NOMO-1 treated with dmso at 0.1 percent for 144 hours (cell line): ENCODE measurements at regions not wholly inside any gene's neighbourhood (a gene's known extent, or its start where the extent isn't known, plus 50 kb on each side); places are given as distances from the start of the nearest gene placed in this dataset.

Experiments used
- DNase-seq: peaks from one replicate; lab custom pipeline; 2025; ENCODE audit not compliant: unreplicated experiment; lab: John Stamatoyannopoulos, UW

- DNase-seq: no peak
These were observed 137.1 kb upstream of the ADAMTS19 start for GRCh38 chr5:129322968-129323367.

GRCh38 chr5:129341306-129341705 lies 118.8 kb upstream of the ADAMTS19 start:
- DNase-seq: no peak

DNA sequence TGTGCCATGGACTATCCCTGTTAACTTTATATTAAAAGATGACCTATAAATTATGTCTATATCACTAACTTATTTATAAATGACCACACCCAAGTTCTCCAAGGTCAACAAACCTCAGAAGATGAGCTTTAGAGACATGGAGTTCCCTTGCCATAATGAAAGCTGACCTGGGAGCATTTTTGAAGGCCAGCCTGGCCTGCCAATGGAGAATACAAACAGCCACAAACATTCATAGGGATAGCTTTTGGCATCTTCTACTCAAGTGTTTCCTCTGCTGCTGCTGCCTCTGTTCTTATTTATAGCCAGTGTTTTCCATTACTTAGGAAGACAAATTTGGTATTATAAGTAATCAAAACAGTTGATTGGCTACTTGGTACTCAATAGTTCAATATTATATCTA lies 117.3 kb upstream of the ADAMTS19 start:
- no peak for DNase-seq

GRCh38 chr5:129345213-129345924 lies 114.7 kb upstream of the ADAMTS19 start:
- DNase-seq: no peak

- no peak for DNase-seq
These were observed 103.3 kb upstream of the ADAMTS19 start for GRCh38 chr5:129356846-129357245.

DNA sequence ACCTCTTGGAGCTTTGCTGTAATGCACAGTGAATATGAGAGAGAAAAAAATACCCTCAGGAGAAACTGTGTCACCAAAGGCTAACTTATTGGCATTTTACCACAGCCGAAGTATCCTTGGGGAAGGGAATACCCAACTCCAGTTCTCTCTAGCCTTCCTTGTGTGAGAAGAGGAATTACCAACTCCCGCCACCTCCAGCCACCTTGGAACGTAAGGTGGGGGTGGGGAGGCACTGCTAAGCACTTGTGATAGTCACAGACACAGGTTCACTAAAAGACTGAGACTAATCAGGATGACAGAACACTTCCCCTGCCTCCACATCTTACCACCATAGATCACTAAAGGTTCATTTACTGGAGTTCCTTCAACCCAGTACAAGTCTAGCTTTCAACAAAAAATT lies 102.0 kb upstream of the ADAMTS19 start:
- no peak for DNase-seq

- DNase-seq: no peak
These were observed 100.6 kb upstream of the ADAMTS19 start for GRCh38 chr5:129359450-129359849.

DNA sequence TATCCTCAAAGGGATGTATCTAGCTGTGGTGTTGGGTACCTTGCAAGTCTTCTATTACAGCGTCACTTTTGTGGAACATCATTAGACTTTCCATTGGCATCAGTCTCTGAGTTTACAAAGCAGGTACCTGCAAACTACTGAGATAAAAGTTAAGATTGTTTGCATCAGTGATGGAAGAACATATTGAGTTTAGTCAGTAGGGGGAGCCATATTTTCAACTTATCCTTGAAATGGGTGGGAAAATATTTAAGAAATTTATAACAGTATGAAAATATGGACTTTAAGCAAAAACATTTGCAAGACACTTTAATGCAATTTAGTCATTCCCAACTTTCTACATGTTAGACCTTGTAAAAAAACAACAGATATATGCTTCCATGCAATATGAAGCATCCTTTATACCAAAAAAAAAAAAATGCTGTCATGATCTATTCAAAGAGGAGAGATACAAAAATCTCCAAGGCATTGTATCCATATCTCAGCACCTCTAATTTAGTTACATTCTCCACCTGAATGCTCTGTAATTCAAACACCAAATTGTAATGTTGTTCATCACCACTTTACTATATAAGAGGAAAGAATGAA lies 98.6 kb upstream of the ADAMTS19 start:
- DNase-seq: no peak

DNA sequence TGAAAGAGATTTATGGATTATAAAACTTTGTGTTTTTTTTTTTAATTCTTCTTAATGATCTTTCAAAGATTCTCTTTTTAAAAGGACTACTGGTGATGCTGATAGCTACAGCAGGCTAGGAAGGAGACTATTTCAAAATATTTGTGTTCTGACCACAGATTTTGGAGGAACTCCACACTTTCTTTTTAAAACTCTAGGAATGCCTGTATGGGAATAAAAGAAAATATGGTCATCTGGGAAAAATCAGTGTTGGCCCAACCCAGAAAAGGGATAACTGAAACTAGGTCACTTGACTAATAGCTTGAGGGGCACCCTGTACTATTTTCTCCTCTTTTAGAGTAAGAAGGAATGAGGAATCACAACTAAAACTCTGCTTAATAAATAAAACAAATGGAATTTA lies 97.6 kb upstream of the ADAMTS19 start:
- no peak for DNase-seq

DNA sequence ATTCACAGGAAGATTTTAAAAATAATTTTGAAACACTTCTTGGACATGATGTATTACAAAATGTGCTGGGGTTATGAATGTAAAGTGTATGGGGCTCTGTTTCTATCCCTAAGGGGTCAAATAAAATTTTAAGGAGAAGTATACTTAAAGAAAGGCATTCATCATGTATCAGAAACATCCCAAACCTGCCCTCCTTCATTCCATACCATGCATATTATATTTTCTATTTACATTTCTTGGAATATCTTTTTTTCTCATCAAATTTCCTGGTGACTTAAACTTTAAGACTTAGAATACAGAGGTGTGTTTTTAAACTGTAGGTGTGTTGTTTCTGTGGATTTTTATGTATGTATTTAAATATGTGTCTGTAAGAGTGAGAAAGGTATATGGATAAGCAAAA lies 96.1 kb upstream of the ADAMTS19 start:
- DNase-seq: no peak

- no peak for DNase-seq
These were observed 92.2 kb upstream of the ADAMTS19 start for GRCh38 chr5:129367883-129368282.

DNA sequence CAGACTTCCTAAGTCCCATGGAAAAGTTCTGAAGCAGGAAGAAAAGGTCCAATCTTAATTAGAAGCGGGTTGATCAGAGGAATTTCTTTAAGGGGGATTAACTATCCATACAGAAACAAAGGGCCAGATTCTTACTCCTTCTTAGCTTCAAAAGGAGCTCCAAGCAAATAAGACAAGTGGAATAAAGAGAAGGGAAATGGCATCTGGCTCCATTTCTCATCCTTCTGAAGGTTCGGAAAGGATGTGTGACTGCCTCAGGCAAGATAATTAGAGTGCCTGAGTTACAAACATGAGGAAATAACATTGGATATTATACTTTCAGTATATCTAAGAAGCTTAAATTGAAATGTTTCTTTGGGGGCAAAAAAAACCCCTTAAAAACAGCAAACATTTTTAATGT lies 88.1 kb upstream of the ADAMTS19 start:
- DNase-seq: no peak

- DNase-seq: no peak
These were observed 82.6 kb upstream of the ADAMTS19 start for GRCh38 chr5:129377504-129377903.

- no peak for DNase-seq
These were observed 81.1 kb upstream of the ADAMTS19 start for GRCh38 chr5:129378961-129379360.

GRCh38 chr5:129379406-129379805 lies 80.7 kb upstream of the ADAMTS19 start:
- DNase-seq: no peak

DNA sequence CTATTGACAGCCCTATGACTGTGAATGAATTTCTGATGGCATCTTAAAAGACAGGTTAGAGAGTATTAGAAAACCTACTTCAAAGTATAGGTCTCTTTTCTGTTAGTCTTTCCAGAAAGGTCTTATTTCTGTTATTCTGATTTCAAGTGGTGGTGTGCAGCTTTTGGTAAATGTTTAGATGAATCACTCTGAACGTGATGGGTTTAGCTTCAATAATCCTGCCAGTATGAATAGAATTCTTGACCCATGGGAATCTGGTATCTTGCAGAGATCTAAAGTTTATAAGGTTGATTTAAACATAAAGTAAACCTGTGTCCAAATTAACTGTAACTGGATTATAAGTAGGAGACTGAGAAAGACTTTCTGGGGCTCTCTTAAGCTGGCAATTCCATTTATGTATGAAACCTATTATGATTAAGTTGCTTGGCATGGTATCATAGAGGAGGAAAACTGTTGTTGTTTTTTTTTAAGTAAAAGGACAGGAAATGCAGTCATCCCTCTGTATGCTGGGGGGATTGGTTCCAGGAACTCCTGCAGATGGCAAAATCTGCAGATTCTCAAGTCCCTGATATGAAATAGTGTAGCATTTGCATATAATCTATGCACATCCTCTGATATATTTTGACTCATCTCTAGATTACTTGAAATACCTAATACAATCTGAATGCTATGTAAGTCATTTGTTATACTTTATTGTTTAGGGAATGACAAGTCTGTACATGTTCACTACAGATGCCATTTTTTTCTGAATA lies 77.0 kb upstream of the ADAMTS19 start:
- DNase-seq: no peak

DNA sequence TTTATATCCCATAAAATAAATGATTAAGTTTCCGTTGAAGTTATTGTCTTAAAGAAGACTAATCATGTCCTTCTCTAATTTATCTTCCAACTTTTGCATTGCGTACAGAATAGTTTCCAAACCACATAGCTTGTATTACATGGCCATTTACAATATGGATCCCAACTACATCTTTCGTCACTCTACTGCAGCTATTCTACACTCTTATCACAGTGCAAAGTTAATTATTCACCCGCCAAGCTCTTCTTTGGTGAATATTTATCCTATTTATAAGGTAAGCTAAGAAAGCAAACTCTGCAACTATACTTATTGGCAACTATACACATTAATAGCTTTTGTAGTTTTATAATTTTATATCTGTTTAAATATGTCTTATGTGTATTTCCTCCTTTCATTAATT lies 75.9 kb upstream of the ADAMTS19 start:
- DNase-seq: no peak

- DNase-seq: no peak
These were observed 75.4 kb upstream of the ADAMTS19 start for GRCh38 chr5:129384736-129385135.

- DNase-seq: no peak
These were observed 72.2 kb upstream of the ADAMTS19 start for GRCh38 chr5:129387944-129388343.

- DNase-seq: no peak
These were observed 67.4 kb upstream of the ADAMTS19 start for GRCh38 chr5:129392681-129393080.

- DNase-seq: no peak
These were observed 64.9 kb upstream of the ADAMTS19 start for GRCh38 chr5:129395247-129395646.

DNA sequence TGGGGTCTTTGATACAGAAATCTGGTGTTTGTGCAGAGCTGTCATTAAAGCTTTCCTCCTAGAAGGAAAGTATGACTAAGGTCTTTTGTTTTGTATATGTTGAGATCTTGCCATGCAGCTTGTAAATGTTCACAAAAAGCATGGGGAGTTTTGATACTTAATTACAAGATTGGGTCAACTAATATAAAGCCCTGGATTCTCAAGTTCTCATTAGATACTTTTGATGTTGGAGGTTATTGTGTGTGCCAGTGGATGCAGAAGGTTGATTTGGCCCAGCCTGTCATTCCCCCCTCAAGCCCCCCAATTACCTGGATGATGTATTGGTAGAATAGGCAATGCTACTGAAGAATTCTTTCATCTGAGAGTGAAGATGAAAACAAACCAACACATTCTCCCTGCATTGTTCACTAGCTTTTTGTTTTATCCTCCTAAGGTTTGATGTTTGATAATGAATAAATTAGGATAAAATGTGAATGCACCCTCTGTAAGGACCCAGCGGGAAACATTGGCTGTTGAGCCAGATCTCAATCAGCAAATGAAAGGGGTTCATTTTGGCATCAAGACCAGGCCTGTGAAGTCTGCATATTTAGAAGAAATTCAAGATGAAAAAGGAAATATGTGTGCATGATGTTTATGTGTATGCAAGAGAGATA lies 61.9 kb upstream of the ADAMTS19 start:
- no peak for DNase-seq
